HG03097 (cell line): ENCODE measurements at regions not wholly inside any gene's neighbourhood (a gene's known extent, or its start where the extent isn't known, plus 50 kb on each side); places are given as distances from the start of the nearest gene placed in this dataset.

Experiments
- ATAC-seq: cut with Tn5 transposase; IDR thresholded peaks from one replicate; pipeline ENCODE4 v1.9.1; 2021; ENCODE audit not compliant: unreplicated experiment, low FRiP score

- ATAC-seq: no peak
Measured at GRCh38 chr16:76222087-76222486, 55.1 kb upstream of the CNTNAP4 start.

GRCh38 chr16:76222853-76223252 is 54.3 kb upstream of the CNTNAP4 start:
- no peak for ATAC-seq

GRCh38 chr16:76226011-76226410 is 51.2 kb upstream of the CNTNAP4 start:
- ATAC-seq: no peak

- no peak for ATAC-seq
Measured at GRCh38 chr16:76226481-76226880, 50.7 kb upstream of the CNTNAP4 start.
